HK-2 (cell line): ENCODE measurements at regions not wholly inside any gene's neighbourhood (a gene's known extent, or its start where the extent isn't known, plus 50 kb on each side); places are given as distances from the start of the nearest gene placed in this dataset.
"Not testable (repeated sequence)": the region's sequence is repeated elsewhere in the genome, so short reads cannot be mapped to it uniquely, and the experiment has no call there.

ENCODE experiments used
- DNase-seq: peaks from one replicate; pipeline ENCODE4 v3.0.0-alpha.2; 2018; ENCODE audit not compliant: unreplicated experiment

- no peak for DNase-seq
These were observed 102.5 kb upstream of the SOX2 start for GRCh38 chr3:181609030-181609767.

- no peak for DNase-seq
These were observed 107.5 kb upstream of the SOX2 start for GRCh38 chr3:181604267-181604666.

- DNase-seq, result no peak
These were observed 115.6 kb upstream of the SOX2 start for GRCh38 chr3:181596126-181596525.

- not testable (repeated sequence) for DNase-seq
These were observed 120.8 kb upstream of the SOX2 start for GRCh38 chr3:181590939-181591338.

- no peak for DNase-seq
These were observed 129.1 kb upstream of the SOX2 start for GRCh38 chr3:181582619-181583018.

- no peak for DNase-seq
These were observed 130.1 kb upstream of the SOX2 start for GRCh38 chr3:181581656-181582055.

- no peak for DNase-seq
These were observed 133.0 kb upstream of the SOX2 start for GRCh38 chr3:181578743-181579142.

- DNase-seq, result no peak
These were observed 139.3 kb upstream of the SOX2 start for GRCh38 chr3:181572432-181572831.

- no peak for DNase-seq
These were observed 141.3 kb upstream of the SOX2 start for GRCh38 chr3:181570472-181570871.

- DNase-seq, result no peak
These were observed 142.3 kb upstream of the SOX2 start for GRCh38 chr3:181569356-181569940.

- no peak for DNase-seq
These were observed 143.0 kb upstream of the SOX2 start for GRCh38 chr3:181568693-181569092.

- no peak for DNase-seq
These were observed 143.5 kb upstream of the SOX2 start for GRCh38 chr3:181568248-181568647.

GRCh38 chr3:181567311-181568075 is 144.2 kb upstream of the SOX2 start:
- DNase-seq, result no peak

GRCh38 chr3:181565416-181565815 is 146.3 kb upstream of the SOX2 start:
- no peak for DNase-seq

- no peak for DNase-seq
These were observed 147.5 kb upstream of the SOX2 start for GRCh38 chr3:181564222-181564621.

GRCh38 chr3:181561139-181562031 is 150.3 kb upstream of the SOX2 start:
- no peak for DNase-seq

GRCh38 chr3:181558870-181559269 is 152.9 kb upstream of the SOX2 start:
- DNase-seq, result no peak

GRCh38 chr3:181555681-181556080 is 156.0 kb upstream of the SOX2 start:
- no peak for DNase-seq

GRCh38 chr3:181554233-181554765 is 157.4 kb upstream of the SOX2 start:
- DNase-seq, result no peak

GRCh38 chr3:181549266-181549665 is 162.5 kb upstream of the SOX2 start:
- no peak for DNase-seq

- no peak for DNase-seq
These were observed 170.3 kb upstream of the SOX2 start for GRCh38 chr3:181541414-181541813.

GRCh38 chr3:181534781-181535221 is 176.9 kb upstream of the SOX2 start:
- no peak for DNase-seq
